HS-5 (cell line): ENCODE measurements at regions not wholly inside any gene's neighbourhood (a gene's known extent, or its start where the extent isn't known, plus 50 kb on each side); places are given as distances from the start of the nearest gene placed in this dataset.

Experiments used
- DNase-seq: peaks from one replicate; pipeline ENCODE4 v3.0.0-alpha.2; 2012; ENCODE audit warnings: low read depth

DNA sequence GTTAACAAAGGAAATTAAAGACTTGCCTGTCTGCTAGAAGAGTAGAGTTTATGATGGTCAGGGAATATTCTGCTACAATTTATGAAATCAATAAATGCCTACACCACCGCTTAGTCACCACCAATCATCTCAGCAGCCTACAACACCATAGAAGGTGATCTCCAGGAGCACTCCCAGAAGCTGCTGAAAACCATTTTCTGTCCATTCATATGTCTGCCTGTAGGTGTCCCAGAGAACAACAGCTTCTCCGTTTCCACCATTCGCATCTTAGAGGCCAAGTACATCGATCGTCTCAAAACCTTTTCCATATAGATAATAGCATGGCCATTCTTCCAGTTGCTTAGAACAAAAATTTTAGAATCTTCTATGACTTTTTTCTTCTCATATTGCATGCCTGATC lies 303.4 kb downstream of the KCNC2 start:
- DNase-seq: no peak

DNA sequence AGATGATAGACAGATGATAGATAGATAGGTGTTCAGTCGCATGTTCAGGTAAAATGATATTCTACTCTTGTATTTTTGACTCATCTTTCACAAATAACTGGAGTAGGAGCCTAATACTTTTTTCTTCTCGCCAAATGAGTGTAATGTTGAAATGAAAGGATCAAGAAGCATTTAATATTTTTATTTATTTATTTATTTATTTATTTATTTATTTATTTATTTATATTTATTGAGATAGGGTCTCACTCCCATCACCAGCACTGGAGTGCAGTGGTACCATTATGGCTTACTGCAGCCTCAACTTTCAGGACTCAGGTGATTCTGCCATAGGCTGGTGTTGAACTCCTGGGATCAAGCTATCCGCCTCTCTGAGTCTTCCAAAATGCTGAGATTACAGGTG lies 298.8 kb downstream of the KCNC2 start:
- no peak for DNase-seq

DNA sequence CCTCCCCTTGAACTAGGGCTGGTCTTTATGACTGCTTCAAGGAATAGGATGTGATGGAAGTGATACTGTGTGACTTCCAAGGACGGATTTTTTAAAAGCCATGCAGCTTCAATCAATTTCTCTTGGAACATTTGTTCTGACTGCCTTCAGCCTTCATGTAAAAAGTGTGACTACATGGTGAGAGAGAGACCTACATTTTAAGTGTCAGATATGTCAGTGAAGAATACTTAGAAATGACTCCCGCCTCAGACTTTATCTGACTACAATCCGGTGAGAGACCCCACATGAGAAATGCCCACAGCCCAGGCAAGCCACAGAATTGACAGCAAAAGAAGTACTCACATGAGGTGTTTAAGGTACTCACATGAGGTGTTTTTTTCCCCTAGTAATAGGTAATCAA lies 295.3 kb downstream of the KCNC2 start:
- no peak for DNase-seq

DNA sequence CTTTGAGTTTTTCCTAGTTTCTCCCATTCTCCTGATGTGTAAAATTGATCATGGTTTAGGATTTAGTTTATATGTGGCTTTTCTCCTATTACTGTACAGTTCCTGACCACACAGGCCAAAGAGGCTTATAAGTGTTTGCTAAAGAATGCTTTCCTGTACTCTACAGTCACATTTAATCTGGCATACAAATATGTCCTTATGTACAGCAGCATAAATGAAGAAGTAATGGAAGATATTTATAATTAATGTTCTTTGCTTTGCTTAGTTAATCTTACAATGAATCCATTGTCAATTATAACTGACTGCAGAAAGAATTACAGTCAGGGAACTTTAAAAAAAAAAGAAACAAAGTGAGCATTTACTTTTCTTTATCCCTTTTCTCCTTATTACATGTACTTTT lies 293.9 kb downstream of the KCNC2 start:
- no peak for DNase-seq

DNA sequence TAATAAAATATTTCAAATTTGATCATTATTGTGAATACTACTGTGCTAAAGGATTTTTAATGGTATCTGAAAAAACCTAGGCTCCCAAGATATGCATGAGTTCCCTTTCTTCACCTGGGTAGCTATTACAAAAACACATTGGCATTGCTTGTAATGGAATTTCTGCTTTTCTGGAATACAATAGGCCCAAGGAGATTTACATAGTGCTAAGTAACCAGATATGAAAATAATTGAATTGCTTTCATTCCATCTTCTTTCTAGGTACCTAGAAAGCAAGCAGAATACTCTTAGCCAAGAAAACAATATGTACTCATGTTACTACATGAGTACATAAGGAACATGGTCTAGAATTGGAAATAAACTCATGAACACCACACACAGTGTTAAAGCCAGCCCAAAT lies 291.9 kb downstream of the KCNC2 start:
- DNase-seq: no peak

DNA sequence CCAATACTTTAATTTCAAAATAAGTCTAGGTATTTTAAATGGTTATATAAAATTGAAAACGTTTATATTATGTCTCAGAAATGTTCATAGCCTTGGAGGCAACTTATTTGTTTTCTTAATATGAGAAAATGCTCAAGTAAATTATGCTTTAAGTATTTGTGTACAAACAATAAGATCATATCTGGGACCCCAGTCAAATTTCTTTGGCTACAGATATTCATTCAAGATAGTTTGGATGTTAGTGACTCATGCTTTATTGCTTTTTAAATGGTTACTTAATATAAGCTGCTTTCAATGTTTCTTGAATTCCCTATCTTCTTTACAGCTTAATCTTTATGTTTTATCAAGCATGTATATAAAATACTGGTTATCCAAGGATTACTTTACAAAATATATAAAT lies 291.3 kb downstream of the KCNC2 start:
- no peak for DNase-seq

DNA sequence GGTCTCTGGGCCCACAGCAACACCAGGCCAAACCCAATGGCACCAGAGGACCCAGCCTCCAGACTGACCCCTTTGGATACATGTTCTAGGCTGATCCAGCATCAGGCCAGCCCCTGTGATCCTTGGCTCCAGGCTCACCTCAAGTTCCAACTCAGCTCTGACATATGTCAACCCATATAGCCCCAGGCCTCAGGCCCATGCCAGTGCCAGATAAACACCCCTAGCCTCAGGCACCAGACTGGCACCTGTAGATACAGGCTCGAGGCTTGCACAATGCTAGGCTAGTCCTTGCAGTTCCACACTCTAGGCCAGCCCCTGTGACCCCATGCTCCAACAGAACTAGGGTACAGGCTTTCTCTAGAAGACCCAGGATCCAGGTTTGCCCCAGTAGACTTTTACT lies 287.5 kb downstream of the KCNC2 start:
- DNase-seq: no peak

DNA sequence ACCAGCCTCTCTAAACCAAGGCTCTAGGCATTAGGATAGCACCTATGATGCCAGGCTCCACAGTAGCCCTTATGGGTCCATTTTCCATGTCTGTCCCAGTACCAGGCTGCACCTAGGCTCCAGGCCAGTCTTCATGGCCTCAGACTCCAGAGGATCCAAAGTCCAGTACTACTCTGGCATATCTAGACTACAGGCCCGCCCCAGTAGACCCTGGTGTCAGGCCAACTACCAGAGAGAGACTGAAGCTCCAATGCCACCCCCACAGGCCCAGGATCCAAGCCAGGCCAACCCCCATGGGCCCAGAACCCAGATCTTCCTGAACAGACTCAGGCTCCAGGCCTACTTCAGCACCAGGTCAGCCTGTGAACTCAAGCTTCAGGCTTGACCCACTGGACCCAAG lies 287.0 kb downstream of the KCNC2 start:
- no peak for DNase-seq

DNA sequence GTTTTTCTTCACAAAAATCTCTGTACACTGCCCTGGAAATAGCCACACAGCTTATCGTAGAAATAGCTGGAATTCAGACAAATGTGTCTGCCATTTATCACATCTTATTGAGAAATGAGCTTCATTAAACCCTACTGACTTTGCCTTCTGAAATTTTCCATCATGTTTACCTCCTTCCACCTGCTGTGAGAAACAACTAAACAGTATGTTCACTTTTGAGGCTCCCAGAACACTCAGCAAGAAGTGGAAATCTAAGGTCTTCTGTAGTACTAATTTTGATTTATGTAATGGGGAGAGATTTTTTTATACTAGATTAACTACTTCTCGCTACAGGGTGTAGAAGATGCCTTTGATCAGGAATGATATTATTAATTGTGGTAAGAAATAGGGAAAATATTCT lies 268.0 kb downstream of the KCNC2 start:
- DNase-seq: no peak

DNA sequence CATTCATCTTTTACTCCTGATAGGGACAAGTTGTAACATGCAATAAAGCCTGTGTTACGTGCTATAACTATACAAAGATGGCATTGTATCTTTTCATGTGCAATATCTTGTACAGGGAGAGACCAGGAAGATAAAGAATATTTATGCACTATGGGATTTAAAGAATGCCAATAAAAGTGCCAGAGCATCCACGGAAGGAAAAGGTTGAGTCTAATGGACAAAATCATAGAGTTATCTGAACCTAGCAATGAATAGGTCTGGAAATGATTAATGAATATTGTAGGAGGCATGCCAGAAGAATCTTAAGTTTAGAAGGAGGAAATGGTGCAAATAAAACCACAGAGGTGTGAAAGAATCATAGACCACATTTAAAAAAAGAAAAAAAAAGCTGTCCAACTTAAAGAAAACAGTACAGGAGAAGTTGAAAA lies 263.9 kb downstream of the KCNC2 start:
- DNase-seq: no peak

DNA sequence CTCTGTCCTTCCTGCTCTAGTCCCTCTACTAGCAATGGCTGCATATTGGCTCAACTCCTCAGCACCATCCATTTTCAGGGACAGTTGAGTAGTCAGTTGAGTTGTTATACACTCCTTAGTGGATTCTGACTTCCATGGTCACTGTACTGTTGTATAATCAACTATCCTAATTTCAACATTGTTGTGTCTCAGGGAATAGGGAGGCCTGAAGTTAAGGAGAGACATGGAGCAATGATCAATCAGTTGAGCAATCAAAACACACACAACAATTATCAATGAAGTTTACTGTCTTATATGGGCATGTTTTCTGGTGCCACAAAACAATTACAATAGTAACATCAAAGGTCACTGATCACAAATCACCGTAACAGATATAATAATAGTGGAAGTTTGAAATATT lies 255.9 kb downstream of the KCNC2 start:
- no peak for DNase-seq

DNA sequence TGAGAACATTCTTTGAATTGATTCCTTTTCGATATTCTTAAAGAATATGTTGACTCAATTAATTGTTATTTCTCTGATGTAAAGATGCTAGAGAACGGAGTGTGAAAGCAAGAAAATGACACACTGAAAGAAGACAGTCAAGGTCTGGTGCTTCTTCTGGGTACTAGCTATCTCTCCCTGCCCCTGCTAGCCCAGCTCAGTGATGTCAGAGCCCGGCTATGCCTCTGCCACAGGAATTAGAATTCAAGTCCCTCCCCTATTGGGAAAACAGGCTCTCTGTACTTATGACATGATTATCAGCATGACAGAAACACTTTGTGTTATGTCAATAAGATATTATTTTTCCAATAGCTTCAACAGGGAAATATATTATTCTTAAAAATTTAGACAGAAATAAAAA lies 252.4 kb downstream of the KCNC2 start:
- no peak for DNase-seq

DNA sequence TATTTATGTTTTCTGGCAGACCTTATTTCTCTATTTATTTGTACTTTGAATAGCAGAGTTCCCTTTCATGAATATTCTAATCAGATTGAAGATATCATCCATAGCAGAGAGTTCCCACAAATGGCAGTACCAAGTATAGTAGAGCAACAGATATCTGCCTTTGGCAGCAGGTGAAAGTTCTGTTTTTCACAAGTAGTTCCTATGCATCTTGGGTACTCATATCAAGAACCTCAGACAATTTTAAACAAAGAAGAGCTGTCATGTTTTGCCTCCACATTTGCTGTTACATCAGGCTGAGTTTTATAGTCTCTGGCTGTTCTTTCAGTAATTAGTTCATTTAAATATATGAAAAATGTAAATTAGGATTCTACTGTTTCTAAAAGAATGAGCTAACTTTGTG lies 252.0 kb downstream of the KCNC2 start:
- DNase-seq: no peak

DNA sequence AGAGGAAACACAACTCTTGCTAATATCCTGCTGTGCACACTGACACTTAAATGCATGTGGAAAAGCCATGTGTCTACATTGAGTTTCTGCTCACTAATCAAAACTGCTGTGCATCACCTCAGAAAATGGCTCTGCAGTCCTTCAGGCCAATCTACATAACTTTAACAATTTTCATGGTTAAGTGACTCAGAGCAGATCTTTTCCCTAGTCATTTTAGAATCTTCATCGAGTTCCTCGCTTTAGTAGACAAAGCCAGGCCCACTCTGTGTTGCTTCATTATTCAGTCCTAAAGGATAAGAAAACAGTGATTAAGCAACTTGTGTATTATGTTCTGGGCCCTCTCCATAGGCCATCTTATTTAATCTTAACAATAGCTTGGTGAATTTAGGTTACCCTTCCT lies 250.0 kb downstream of the KCNC2 start:
- no peak for DNase-seq

DNA sequence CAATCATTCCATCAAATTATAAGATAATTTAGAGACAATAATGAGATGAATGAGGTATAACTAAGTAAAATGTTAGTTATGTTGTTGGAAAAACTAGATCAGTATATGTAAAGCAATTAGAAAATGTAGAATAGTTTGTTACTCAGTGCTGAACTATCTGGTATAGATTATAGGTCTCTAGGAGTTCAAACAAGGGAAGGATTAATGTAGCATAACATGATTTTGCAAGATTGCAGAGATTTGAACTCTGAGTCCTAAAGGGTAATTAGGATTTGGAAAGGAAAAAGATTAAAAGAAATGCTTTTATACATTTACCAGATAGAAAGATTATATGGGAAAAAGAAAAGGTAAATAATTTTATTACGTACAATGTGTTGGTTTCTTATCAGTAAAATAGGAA lies 246.3 kb downstream of the KCNC2 start:
- no peak for DNase-seq

DNA sequence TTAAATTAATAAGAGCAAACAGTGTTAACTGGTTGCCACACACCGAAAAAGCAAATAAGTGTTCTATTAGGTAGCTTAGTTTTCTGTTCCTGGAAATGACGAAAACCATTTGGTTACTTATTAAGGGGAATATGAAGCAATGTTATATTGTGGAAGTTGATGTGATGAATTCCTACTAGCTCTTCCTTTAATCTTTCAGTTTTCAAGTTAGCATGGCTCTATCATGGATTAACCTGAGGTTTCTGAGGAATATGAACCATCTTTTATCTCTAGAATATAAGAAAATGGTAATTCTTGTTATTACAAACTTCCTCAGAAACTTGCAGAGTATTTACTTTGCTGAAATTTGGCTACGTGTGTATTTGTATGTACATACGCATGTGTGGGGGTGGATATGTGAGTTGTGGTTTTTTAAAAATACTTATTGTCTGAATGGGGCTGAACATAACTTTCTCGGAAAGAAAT lies 245.7 kb downstream of the KCNC2 start:
- DNase-seq: no peak

DNA sequence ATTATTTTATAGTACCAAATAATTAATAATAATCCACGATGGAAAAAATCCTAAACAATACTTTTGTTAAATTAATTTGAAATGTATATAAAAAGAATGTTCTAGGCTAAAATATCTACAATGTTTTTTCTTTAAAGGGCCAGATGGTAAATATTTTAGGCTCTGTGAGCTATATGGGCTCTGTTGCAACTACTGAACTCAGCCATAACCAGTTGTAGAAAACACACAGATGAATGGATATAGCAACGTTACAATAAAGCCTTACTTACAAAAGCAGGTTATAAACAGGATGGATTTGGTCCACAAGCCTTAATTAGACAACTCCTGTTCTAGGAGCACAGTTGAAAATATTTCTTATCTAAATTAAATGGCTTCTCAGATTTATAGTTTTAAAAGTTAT lies 245.2 kb downstream of the KCNC2 start:
- DNase-seq: no peak

DNA sequence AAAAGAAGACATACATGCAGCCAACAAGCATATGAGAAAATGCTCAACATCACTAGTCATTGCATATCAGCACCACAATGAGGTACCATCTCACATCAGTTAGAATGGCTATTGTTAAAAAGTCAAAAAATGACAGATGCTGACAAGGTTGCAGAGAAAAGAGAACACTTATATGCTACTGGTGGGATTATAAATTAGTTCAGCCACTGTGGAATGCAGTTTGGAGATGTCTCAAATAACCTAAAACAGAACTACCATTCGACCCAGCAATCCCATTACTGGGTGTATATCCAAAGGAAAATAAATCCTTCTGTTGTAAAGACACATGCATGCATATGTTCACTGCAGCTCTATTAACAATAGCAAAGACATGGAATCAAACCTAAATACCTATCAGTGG lies 238.4 kb downstream of the KCNC2 start:
- DNase-seq: no peak

DNA sequence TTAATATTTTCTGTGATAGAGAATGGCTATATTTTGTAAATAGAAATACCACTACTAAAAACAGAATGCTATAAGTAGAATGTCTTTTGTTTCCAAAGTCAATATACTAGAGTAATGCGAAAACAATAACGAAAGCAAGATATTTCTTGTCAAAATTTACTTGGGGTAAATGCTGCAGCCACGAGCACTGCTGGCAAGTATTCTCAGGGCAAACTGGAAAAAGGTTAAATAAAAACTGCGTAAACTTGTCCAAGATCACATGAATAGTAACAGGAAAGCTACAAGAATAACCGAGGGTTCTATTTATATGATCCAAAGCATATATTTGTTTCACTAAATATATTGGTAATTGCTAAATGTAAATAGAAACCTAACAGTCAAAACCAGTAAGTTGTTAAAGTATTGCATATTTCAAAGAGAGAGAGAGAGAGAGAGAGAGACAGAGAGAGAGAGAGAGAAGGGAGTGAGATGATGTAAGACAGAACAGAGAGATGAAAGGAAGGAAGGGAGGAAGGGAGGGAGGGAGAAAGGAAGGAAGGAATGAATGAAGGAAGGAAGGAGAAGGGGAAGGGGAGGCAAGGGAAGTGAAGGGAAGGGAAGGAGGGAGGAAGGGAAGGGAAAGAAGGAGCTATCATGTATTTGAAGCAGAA lies 231.7 kb downstream of the KCNC2 start:
- no peak for DNase-seq

DNA sequence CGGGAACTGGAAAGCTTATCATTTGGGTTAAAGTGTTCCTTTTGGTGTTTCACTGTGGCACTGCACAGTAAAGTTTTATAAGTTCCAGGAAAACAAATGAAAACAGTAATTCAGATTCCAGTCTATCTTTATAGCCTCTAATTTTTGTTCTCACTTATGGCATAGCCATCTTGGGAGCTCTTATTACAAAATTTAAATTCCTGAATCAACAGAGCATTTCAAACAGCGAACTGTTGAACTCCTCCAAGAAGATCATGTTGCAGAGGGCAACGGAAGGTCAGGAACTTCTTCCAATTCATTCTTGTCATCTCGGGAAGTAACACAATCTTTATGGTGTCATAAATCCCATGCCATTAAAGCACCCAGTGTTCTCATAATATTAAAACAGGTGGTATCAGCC lies 229.1 kb downstream of the KCNC2 start:
- DNase-seq: no peak

DNA sequence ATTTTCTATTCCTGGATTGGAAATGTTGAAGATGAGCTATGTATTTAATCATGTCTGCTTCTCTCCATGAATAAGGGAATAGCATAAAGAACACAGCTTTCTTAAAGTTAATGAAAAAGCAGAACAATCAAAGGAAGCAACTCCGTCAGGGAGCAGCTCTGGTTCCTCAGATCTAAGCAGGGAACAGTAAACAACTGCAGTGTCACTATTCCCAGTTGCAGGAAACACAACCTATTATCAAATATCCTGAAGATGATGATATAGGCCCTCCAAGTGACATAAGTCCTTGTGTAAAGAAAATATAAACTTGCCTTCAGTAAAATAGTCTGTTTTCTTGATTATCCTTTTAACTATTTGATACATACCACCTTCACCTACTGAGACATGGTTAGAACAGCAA lies 228.1 kb downstream of the KCNC2 start:
- DNase-seq: no peak

DNA sequence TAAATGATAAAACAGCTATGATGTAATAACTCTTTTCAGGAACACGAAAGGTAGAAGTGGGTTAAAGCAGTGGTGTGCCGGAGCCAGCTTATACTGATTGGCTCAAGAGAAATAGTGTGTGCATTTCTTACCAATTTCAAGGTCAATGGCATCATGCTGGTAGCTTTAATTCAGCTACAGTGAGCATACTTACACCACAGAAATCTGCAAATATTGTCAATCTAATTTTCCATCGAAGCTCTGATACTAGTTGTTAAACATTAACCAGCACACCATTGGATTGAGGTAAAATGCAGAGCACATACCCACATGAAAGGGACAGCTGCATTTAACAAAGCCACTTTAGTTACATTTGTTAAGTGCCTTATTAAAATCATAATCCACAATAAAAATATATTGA lies 225.7 kb downstream of the KCNC2 start:
- DNase-seq: no peak

DNA sequence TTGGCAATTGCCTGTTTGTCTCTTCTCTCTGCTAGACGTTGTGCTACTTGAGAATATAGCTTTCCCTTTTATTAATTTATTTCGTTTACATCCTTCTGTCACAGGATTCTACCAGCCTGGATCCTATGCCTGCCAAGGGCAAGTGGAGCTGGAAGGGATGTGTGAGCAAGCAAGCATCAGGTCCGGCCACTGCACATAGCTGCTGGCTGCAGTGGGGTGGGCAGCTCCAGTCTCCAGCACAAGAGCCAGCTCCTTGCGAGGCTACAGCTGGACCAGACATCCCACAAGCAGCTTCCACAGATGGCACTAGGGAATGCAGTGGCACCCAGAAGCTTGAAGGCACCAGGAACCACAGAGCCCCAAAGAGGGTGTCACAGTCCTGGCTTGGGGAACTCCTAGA lies 225.0 kb downstream of the KCNC2 start:
- no peak for DNase-seq

DNA sequence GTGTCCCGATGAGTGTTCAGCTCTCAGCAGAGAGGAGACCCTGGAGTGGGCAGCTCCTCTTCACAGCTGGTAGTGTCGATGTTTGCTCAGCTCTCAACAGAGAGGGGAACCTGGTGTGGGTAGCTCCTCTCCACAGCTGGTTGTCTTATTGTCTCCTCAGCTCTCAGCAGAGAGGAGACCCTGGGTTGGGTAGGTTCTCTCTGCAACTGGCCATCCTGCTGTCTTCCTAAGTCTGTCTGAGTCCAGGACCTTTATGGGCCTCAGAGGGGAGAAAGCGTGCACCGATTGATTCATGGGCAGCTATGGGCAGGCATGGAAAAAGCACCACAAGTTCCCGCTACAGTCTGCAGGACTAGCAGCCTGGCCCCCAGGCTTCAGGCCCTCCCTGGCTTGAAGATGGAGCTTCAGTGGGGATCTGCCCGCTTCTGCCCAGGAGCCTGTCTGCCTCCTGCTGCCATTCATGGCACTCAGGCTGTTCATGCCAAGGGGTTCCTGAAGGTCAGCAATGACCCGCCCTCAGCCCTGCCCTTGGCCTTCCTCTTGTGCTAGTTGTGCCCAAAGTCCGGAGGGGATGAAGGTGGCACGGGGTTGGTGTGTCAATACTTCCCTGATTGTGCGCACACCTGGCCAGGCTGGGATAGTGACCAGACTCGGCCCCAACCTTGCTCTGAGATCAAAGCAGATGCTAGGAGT lies 224.2 kb downstream of the KCNC2 start:
- no peak for DNase-seq
